NCI-H2227 (cell line): ENCODE measurements at regions not wholly inside any gene's neighbourhood (a gene's known extent, or its start where the extent isn't known, plus 50 kb on each side); places are given as distances from the start of the nearest gene placed in this dataset.

Experiments used
- DNase-seq: peaks from one replicate; lab custom pipeline; 2025; ENCODE audit not compliant: unreplicated experiment; lab: John Stamatoyannopoulos, UW

DNA sequence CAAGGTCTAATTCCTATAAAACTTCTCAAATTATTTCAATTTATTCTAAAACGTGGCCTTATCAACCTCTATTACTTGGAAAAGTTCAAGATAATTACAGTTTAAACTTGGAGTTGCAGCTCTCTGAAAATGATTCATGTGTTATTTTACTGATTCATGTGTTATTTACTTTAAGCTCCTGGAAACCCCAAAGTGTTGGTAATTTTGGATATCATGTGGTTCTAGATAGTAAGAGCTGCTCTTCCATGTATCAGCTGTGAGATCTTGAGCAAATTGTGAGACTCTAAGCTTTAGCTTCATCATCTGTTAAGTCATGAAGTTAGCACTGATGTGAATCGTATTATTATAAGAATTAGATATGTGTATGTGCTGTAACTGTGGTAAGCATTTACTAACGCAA lies 749.2 kb downstream of the TLE4 start:
- no peak for DNase-seq

DNA sequence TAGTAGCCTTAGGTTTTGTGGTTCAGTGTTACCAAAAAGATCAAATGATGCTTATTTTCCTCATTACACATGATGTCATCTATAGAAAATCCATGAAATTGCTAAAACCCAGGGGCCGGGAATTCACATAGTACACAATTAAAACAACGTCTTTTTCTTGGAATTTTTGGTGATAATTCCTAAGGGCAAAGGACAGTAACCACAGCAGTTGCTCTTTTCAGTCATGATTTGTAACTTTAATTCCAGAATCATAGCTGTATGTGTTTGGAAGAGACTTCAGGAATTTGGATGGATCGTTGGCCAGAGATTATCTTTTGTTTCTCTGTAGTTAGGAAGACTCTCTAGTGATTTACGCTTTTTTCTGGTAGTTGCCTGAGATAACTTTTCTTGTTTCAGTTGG lies 748.7 kb downstream of the TLE4 start:
- DNase-seq, result no peak

DNA sequence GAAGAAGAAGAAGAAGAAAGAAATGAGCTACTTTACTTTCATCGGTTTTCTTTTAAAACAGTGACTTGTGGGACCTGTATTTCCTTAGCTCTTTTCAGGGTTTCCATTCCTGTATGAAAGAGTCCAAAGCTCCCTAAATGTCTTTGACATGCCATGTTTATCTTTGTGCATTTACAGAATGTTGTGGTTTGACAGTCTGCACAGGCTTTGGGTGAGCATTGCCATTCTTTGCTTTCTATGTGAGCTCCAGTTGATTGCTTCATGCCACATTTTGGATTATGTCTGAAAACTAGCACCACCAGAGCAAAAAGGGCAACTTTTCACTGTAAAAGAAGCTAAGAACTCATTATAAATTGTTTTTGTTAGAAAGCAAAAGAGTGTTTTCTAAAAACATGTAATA lies 733.4 kb downstream of the TLE4 start:
- no peak for DNase-seq

DNA sequence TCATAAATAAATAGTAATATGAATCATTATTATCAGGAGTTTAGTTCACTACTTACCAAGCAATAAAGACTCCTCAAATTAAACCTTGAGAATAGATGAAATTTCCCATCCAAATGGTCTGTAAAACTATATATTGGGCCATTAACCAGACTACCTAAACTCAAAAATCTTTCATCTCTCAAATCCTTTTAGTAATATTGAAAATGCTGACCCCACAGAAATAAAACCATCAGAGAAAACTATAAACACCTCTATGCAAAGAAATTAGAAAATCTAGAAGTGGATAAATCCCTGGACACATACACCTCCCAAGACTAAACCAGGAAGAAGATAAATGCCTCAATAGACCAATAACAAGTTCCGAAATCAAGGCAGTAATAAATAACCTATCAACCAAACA lies 723.2 kb downstream of the TLE4 start:
- DNase-seq, result no peak

DNA sequence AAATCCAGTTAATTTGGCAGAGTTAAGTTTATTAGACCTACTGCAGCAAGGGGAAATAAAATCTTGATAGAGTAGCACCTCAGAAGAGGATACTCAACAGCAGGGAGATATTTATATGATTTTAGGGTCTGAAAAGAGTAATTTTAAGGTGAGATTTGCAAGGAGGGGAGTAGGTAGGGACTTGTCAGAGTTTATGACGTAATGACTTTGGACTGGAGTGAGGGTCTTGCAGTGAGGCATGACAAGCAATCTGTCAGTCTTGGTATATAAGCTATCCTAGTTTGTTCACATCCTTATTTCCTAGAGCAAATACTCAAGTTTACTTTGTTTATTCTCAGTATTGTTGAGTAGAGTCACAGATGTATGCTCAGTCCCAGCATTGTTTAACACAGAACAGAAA lies 722.6 kb downstream of the TLE4 start:
- no peak for DNase-seq

DNA sequence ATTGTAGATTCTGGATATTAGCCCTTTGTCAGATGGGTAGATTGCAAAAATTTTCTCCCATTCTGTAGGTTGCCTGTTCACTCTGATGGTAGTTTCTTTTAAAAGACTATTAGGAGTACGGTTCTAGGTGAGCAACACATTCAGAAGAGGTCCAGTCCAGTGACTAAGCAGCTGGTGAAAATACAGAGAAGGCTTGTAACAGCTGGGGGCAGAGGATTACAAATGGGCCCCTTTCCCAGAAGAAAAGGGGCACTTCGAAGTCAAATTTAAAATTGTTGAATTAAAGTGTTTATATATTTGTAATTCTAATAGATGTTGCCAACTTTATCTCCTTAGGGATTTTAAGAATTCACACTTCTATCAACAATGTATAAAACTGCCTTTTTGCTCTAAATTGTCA lies 720.5 kb downstream of the TLE4 start:
- DNase-seq, result no peak

DNA sequence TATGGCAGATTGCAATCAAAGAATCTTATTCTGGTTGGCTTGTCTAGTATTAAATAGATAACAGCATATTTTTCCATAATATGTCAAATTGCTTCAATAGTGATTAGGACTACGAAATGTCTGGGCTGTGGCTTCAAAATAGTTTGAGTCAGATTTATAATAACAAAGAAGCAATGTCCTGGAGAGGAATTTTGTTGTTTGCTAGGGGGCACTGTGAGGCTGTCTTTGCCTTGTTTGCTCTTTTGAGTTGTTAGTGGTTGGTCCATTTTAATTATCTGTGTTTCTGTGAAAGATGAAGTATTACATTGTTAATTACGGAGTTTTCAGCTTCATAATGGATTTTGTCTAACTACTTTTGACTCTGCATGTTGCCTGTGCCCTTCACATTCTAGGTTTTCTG lies 713.6 kb downstream of the TLE4 start:
- no peak for DNase-seq

DNA sequence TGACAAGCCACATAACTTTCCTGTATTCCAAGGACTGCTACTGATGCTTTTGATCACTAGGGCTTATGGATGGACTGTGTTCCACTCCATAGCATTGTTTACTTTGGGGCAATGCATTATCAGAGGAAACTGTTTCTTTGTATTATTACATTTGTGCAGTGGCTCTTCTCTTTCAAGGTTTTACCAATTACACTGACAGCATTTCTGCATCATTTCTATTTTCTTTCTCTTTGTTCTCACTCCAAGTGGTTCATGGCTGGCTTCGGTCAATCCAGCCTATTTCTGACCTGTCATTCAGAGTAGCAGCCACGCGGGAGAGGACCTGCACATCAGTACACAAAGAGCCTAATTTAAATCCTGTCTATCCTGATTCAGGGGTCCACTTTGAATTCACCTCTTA lies 711.0 kb downstream of the TLE4 start:
- DNase-seq, result peak; percentile 1

DNA sequence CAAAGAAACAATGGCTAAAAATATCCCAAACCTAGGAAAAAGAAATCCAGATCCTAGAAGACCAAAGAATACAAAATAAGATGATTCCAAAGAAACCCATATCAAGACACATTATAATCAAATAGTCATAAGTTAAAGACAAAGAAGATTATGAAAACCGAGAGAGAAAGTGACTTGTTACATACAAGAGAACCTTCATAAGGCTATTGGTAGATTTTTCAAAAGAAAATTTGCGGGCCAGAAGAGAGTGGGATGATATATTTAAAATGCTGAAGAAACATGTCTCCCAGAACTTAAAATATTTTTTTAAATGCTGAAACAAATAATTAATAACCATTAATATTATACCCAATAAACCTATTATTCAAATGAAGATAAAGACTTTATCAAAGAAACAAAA lies 687.3 kb downstream of the TLE4 start:
- no peak for DNase-seq

DNA sequence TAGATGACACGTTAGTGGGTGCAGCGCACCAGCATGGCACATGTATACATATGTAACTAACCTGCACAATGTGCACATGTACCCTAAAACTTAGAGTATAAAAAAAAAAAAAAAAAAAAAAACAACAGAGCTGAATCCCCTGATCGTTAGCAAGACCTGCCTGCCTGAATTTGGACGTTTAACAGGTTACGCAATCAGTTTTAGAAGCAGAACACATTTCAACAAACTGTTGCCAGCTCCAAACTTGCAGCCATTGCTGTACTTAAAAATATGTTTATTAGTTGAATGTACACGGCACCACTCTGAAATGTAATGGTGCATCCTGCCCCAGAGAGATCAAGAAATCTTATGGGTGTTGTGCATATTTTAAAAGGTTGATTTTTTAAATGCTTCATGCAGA lies 680.0 kb downstream of the TLE4 start:
- no peak for DNase-seq

DNA sequence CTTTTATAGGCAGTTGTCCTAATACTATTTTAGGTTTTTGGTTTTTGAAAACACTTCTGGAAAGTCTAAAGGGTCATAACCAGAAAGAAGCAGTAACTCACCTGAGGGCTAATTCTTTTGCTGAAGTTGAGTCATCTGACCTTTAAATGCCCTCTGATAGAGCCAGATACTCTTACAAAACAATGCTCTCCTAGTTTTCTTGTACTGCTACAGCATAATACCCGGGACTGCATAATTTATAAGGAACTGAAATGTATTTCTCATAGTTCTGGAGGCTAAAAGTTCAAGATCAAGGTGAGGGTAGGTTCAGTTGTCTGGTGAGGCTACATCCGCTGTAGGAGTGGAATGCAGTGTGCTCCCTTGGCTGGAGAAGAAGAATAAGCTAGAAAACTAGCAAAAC lies 670.3 kb downstream of the TLE4 start:
- DNase-seq, result no peak

DNA sequence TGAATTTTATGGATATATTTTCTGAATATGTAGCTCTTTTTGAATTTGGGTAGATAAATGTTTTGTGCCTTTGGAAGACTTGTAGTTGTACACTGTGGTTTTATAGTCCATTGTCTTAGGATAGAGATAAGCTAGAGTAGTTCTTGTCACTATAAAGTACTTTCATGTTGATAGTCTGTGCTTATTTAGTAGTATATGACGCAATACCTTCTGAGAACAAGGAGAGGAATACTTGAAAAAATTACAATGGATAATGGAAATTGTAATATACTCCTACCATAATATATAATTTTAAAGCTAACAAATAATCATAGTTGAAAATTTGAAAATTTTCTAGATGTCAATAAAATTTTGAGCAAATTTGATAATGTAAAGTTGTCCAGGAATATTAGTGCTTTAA lies 664.0 kb downstream of the TLE4 start:
- DNase-seq, result no peak

DNA sequence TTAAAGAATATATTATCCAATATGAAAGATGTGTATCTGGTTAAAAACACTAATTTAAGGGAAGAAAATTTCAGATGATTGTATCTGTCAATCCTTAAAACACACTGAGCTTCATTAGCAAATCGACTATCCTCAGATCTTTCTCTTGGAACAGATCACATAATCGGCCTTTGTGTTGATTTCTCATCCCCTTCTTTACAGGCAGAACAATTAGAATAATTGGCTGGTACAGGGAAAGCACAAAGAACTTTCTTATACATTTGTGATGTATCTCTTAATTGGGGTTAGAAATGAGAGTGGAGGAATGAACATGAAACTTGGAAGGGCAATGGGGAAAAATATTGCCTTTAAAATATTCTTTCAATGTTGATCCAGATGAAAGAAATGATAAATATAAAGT lies 662.1 kb downstream of the TLE4 start:
- DNase-seq, result peak; percentile 11

DNA sequence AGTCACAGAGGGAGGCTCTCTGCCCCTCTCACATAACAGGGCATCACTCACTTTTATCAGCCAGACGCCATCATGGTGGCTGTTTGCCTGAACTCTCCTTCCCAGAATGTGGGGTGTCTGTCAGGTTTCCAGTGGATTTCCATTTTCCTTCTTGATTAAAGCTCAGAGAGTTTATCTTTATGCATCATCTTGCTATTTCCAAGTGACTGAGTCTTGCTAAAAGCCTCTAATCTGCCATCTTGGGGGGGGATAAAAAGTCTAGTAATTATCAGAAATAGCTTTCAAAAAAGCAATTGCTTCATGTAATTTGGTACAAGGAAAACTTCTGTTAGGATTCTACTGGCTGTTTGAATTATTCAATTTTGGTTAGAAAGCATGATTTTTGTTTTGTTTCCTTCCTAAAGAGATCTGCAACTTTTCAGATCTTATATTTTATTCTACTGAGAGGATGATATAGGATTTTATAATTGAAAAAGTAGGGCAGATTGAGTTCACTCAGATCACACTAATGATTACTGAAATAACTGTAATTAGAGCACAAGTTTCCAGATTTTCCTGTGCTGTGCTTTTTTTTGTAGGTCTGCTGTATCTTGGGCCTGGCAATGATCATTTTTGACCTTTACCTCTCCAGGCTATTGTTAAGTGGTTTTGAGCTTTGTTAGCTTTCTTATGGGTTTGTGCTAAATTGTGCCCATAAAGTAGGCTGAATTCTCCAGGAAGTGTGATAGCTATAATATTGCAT lies 661.5 kb downstream of the TLE4 start:
- peak; percentile 25 for DNase-seq

DNA sequence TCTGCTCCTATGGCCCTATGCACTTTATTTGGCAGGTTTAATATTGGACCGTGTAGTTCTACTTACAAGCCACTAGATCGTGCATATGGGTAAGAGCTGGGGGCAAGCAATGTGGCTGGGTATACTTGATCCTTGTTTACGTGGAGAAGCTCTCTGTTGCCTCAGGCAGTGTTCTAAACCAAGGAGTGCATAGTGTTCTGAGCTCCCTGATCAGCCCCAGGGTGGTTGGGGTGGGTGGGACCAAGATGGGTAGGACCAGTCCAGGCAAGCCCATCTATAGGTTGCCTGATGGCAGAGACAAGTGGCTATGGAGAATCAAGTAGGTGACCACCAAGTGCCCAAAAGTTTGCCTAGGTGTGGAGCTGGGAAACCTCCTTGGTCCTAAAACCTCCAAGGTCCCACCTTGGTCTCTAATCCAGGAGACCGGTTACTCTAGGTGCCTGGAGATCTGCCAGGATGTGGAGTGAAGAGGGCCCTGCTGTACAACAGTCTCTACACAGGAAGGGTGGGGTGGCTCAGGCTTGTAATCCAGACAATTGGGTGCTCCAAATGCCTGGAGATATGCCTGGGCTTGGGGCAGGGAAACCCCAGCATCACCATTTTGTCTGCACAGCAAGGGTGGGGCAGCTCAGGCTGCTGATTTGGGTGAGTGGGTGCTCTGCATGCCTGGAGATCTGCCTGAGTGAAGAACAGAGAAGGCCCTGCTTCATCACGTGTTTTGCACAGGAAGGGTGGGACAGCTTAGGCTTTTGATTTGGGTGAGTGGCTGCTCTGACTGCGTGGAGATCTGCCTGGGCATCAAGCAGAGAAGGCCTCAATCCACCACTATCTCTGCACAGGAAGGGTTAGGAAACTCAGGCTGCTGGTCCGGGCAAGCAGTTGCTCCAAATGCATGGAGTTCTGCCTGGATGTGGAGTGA lies 659.8 kb downstream of the TLE4 start:
- no peak for DNase-seq

DNA sequence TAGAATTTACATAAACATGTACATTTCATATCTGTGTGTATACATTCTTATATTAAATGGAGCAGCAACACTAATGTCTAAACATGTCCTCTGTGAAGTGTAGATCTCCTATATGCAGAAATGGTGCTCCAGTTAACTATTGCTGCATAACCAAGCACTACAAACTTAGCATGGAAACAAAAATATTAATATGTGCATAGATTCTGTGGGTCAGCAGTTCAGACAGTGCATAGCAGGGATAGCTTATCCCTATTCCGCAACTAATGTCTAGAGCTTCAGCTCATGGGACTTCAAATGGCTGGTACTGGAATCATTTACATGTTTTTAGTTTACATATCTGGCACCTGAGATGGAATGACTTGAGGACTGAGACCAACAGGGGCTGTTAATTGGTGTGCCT lies 652.1 kb downstream of the TLE4 start:
- no peak for DNase-seq

DNA sequence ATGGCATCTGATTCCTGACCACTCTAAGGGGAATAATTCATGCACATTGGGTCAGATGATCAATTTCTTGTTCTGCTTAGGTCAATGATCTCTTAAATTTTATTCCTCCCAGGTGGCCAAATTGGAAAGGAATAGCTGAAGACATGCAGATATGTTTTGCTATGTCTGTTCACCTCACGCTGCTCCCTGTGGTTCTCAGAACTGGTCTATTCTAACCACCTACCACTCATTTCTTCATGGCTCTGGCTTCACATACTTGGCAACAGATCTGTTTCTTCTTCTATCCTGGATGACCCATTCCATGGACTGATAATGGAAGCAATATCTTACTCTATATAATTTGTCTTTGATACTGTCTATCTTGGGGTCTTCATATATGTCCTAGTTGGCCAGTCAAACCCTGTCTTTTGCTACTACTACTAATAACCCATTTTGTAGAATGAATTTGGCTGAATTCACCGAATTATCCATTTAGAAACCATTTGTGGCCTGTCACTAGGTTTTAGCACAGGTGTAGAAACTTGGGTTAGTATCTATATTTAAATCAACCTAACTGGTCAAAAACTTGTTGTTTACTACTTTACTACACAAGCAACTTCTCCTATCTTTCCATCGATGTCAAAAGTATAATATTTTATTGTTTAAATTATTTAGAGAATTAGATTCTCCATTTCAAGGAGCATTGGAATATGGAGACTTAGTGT lies 650.9 kb downstream of the TLE4 start:
- no peak for DNase-seq

DNA sequence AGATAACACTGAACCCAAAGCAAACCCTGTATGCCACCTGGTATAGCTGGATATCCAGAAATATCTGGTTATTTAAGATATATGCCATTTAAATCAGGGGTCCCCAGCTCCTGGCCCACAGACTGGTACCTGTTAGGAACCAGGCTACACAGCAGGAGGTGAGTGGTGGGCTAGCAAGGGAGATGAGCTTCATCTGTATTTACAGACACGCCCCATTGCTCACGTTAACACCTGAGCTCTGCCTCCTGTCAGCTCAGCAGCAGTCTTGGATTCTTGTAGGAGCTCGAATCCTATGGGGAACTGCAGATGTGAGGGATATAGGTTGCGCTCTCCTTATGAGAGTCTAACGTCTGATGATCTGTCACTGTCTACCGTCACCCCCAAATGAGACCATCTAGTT lies 646.6 kb downstream of the TLE4 start:
- DNase-seq, result no peak

DNA sequence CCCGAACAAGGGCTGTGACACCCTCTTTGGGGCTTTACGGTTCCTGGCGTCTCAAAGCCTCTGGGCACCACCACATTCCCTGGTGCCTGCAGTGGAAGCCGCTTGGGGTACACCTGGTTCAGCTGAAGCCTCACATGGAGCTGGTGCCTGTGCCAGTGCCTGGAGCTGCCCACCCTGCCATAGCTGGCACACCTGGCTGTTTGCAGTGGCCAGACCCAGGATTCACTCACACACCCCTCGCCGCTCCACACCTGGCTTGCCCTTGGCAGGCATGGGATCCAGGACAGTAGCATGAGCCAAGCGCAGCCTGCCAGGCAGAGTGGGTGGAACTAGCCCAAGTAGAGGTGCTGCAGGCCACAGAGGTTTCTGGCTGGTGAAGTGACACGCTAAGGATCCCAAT lies 641.8 kb downstream of the TLE4 start:
- no peak for DNase-seq

DNA sequence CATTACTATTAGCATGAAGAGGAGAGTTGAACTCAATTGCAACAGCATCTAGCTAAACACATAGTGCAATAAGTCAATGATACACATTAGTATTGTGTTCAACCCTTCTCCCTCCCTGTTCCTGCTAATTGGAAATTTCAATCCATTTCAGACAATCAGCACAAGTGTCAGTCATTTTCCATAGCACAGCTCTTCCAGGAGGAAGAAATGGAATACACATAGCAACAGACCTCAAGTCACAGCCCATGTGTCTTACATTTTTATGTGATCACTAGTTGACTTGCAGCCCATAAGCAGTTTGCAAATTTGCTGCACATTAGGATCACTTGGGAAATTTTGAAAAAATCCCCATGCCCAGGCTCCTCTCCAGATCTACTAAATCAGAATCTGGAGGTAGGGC lies 636.9 kb downstream of the TLE4 start:
- no peak for DNase-seq

DNA sequence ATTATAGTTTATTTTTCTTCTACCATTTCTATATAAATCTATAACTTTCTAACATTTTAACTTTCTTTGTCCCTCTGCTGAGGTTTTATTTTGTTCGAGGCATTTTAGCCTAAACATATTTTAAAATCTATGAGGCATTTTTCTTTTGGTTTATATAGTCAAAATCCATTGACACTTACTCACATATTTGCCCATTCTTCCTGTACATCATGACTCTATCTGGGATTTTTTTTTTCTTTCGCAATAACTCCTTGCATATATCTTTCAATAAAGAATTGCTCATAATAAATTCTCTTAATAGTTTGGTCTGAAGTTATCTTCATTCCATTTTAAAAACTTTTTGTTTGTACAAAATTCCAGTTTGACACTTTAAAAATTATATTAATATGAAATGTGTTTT lies 632.3 kb downstream of the TLE4 start:
- DNase-seq, result no peak

DNA sequence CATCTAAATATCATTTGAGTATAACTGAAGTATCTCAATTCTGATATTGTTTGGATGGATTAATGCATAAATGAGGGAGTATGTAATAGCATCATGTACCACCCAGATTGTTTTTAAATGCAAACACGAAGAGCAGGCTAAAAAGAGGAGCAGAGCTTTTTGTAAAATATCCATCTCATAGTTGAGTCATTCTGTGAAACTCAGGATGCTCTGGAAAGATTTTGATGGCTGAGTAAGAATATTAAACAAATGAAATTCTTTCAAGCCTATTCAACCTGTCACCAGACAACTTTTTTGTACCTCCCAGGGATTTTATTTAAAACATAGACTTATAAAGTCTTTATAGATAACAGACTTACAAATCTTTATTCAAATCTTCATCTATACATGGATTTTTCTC lies 625.9 kb downstream of the TLE4 start:
- no peak for DNase-seq
